Keratinocyte (primary cell): ENCODE measurements at regions not wholly inside any gene's neighbourhood (a gene's known extent, or its start where the extent isn't known, plus 50 kb on each side); places are given as distances from the start of the nearest gene placed in this dataset.

ENCODE experiments used
- DNase-seq: peaks from one replicate; pipeline ENCODE4 v3.0.0-alpha.2; 2011; ENCODE audit warnings: low read depth, missing footprints, low spot score
- FAIRE-seq: peaks from 2 replicates; lab custom pipeline; 2011; peaks lifted over from hg19 to GRCh38; lab: Jason Lieb, UNC
- H2AFZ ChIP-seq: 2 replicates; pipeline ENCODE4 v1.6.0; 2012; ENCODE audit warnings: low read length, control low read depth, inconsistent platforms; ENCODE audit not compliant: control insufficient read depth
- H3K27ac ChIP-seq: 2 replicates; pipeline ENCODE4 v1.5.1; 2011; ENCODE audit warnings: low read length; ENCODE audit not compliant: control insufficient read depth, insufficient read depth
- H3K27me3 ChIP-seq: 3 replicates; pipeline ENCODE4 v1.6.0; 2011; ENCODE audit warnings: low read length; ENCODE audit not compliant: control insufficient read depth, insufficient read depth; ENCODE audit errors: extremely low read depth
- H3K36me3 ChIP-seq, 2 experiments: 2 replicates in 1 of 2; 3 replicates in 1 of 2; pipeline ENCODE4 v1.5.1; 2011; ENCODE audit warnings: low read length in 2 of 2, mild to moderate bottlenecking in 1 of 2; ENCODE audit not compliant: control insufficient read depth in 2 of 2, insufficient read depth in 2 of 2; ENCODE audit errors: extremely low read depth in 1 of 2
- H3K4me1 ChIP-seq: 3 replicates; pipeline ENCODE4 v1.5.1; 2011; ENCODE audit warnings: low read length; ENCODE audit not compliant: control insufficient read depth, insufficient read depth; ENCODE audit errors: extremely low read depth
- H3K4me2 ChIP-seq: 3 replicates; pipeline ENCODE4 v1.6.0; 2011; ENCODE audit warnings: low read depth, low read length; ENCODE audit not compliant: control insufficient read depth, insufficient read depth; ENCODE audit errors: extremely low read depth
- H3K4me3 ChIP-seq, 3 experiments: fragments of 200-600 bp in 1 of 3; sonication (generic) in 1 of 3; 2 replicates in 2 of 3; 3 replicates in 1 of 3; pipeline ENCODE4 v1.5.1; 2011 to 2016; ENCODE audit warnings: low read length in 3 of 3, mild to moderate bottlenecking in 3 of 3, control low read depth in 2 of 3, inconsistent platforms in 1 of 3, low read depth in 1 of 3, mixed read lengths in 1 of 3, mixed run types in 1 of 3, moderate library complexity in 1 of 3; ENCODE audit not compliant: control insufficient read depth in 2 of 3, insufficient read depth in 2 of 3; ENCODE audit errors: extremely low read depth in 1 of 3
- H3K79me2 ChIP-seq: 2 replicates; pipeline ENCODE4 v1.6.0; 2012; ENCODE audit warnings: low read length; ENCODE audit not compliant: control insufficient read depth, insufficient read depth
- H3K9ac ChIP-seq: 3 replicates; pipeline ENCODE4 v1.6.0; 2011; ENCODE audit warnings: low read length; ENCODE audit not compliant: control insufficient read depth, insufficient read depth; ENCODE audit errors: extremely low read depth
- H3K9me1 ChIP-seq: 3 replicates; pipeline ENCODE4 v1.6.0; 2011; ENCODE audit warnings: low read length; ENCODE audit not compliant: control insufficient read depth, insufficient read depth; ENCODE audit errors: extremely low read depth
- H3K9me3 ChIP-seq: 2 replicates; pipeline ENCODE4 v1.5.1; 2012; ENCODE audit warnings: low read depth, low read length; ENCODE audit not compliant: control insufficient read depth
- H4K20me1 ChIP-seq: 3 replicates; pipeline ENCODE4 v1.6.0; 2011; ENCODE audit warnings: low read length; ENCODE audit not compliant: control insufficient read depth, insufficient read depth; ENCODE audit errors: extremely low read depth
- CTCF ChIP-seq, 3 experiments: IDR thresholded peaks in 1 of 3; conservative IDR thresholded peaks in 1 of 3; optimal IDR thresholded peaks in 1 of 3; 2 replicates in 2 of 3; 3 replicates in 1 of 3; pipeline versions ENCODE3 to v1.5.1; 2011; ENCODE audit warnings: low read length in 3 of 3, mild to moderate bottlenecking in 3 of 3, moderate library complexity in 2 of 3, control low read depth in 1 of 3, inconsistent platforms in 1 of 3; ENCODE audit not compliant: insufficient read depth in 2 of 3; ENCODE audit errors: extremely low read depth in 1 of 3
- EZH2 ChIP-seq: IDR thresholded peaks from one replicate; pipeline ENCODE4 v1.6.1; 2012; ENCODE audit warnings: inconsistent platforms, mild to moderate bottlenecking, low read length, moderate library complexity
- dilution Hi-C: fragments of 300-500 bp; cut with MboI; formaldehyde crosslinking; loops from one replicate; pipeline ENCODE4 v1.7.0; 2020; ENCODE audit warnings: low sequenced_read_pairs; ENCODE audit not compliant: extremely low pct_ligation_motif_present

- Histone ChIP-seq H2AFZ (no peak overlapping the region), H4K20me1 (no peaks in the 10 kb centered on the region), H3K4me2 (no peak overlapping the region), H3K9ac (no peak overlapping the region), H3K36me3 (no peaks in the 10 kb centered on the region), H3K9me3 (no peaks in the 10 kb centered on the region), H3K79me2 (no peaks in the 10 kb centered on the region), H3K4me3 (no peak overlapping the region), H3K27me3 (no peaks in the 10 kb centered on the region), H3K4me1 (no peaks in the 10 kb centered on the region), H3K9me1 (no peaks in the 10 kb centered on the region), H3K27ac (no peak overlapping the region)
- FAIRE-seq (no peak), DNase-seq (no peak)
- TF ChIP-seq EZH2 = no peak
- no peak for TF ChIP-seq CTCF (optimal IDR thresholded peaks at IDR 0.05 in 1 of 3, IDR thresholded peaks at IDR 0.05 in 1 of 3, conservative IDR thresholded peaks at IDR 0.05 in 1 of 3; ENCODE audit: extremely low read depth in 1 of 3, insufficient read depth in 2 of 3, low read length in 3 of 3)
- dilution Hi-C loops = no loop called here
Measured at GRCh38 chr2:8329660-8330622, 351.9 kb upstream of the ID2 start.

GRCh38 chr2:8331068-8331467 is 350.8 kb upstream of the ID2 start:
- Histone ChIP-seq H3K79me2 (no peaks in the 10 kb centered on the region), H3K27ac (no peak overlapping the region), H3K4me3 (no peak overlapping the region), H3K27me3 (no peaks in the 10 kb centered on the region), H4K20me1 (no peaks in the 10 kb centered on the region), H3K4me2 (no peak overlapping the region), H3K36me3 (no peaks in the 10 kb centered on the region), H2AFZ (no peak overlapping the region), H3K4me1 (no peaks in the 10 kb centered on the region), H3K9me1 (no peaks in the 10 kb centered on the region), H3K9me3 (no peaks in the 10 kb centered on the region), H3K9ac (no peak overlapping the region)
- dilution Hi-C loops = no loop called here
- FAIRE-seq (no peak), DNase-seq (no peak)
- TF ChIP-seq CTCF (optimal IDR thresholded peaks at IDR 0.05 in 1 of 3, IDR thresholded peaks at IDR 0.05 in 1 of 3, conservative IDR thresholded peaks at IDR 0.05 in 1 of 3; ENCODE audit: extremely low read depth in 1 of 3, insufficient read depth in 2 of 3, low read length in 3 of 3) (no peak), EZH2 (no peak)
